ENCODE measurements at regions not wholly inside any gene's neighbourhood (a gene's known extent, or its start where the extent isn't known, plus 50 kb on each side); places are given as distances from the start of the nearest gene placed in this dataset.
"Not testable (repeated sequence)": the region's sequence is repeated elsewhere in the genome, so short reads cannot be mapped to it uniquely, and the experiment has no call there.

DNA sequence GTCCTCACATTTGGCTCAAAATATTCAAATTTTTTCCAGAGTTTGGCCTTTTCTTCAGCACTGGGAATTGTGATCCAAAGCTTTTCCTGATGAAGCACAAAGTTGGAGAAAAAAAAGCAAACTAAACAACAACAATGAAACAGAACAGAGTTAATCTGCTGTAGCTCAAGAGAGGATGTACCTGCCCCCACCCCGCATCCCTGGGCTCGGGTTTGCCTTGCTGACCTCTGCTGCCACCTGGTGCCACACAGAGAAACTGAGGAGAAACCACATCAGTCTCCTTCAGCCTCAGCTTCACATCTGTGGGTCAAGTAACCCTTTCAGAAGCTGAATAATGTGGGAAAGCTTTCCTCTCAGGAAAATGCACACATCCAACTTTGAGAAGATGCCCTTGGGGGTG is 290.4 kb downstream of the RTP5 start:
- TF ChIP-seq, protein P1, sequence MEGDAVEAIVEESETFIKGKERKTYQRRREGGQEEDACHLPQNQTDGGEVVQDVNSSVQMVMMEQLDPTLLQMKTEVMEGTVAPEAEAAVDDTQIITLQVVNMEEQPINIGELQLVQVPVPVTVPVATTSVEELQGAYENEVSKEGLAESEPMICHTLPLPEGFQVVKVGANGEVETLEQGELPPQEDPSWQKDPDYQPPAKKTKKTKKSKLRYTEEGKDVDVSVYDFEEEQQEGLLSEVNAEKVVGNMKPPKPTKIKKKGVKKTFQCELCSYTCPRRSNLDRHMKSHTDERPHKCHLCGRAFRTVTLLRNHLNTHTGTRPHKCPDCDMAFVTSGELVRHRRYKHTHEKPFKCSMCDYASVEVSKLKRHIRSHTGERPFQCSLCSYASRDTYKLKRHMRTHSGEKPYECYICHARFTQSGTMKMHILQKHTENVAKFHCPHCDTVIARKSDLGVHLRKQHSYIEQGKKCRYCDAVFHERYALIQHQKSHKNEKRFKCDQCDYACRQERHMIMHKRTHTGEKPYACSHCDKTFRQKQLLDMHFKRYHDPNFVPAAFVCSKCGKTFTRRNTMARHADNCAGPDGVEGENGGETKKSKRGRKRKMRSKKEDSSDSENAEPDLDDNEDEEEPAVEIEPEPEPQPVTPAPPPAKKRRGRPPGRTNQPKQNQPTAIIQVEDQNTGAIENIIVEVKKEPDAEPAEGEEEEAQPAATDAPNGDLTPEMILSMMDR (conservative IDR thresholded peaks at IDR 0.05; ENCODE audit: low read length), result not testable (repeated sequence)
- TF ChIP-seq EZH2phosphoT487 (IDR thresholded peaks at IDR 0.05; ENCODE audit: borderline replicate concordance, low read depth, low read length), result not testable (repeated sequence)
